ENCODE measurements at regions not wholly inside any gene's neighbourhood (a gene's known extent, or its start where the extent isn't known, plus 50 kb on each side); places are given as distances from the start of the nearest gene placed in this dataset.

DNA sequence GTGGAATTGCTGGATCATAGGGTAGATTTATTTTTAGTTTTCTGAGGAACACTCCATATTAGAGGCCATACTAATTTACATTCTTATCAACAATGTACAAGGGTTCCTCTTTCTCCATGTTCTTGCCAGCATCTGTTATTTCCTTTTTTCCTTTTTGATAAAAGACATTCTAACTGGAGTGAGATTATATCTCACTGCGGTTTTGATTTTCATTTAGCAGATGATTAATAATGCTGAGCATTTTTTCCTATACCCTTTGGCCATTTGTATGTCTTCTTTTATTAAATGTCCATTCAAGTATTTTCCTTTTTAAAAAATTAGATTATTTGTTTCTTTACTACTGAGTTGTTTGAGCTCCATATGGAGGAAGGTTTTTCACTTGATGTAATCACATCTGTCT is 1189.5 kb downstream of the ZPLD1 start:
- H3T11ph ChIP-seq (ENCODE audit: low read length): no peak overlapping the region
- no peak overlapping the region for H4K91ac ChIP-seq (ENCODE audit: insufficient read length, low read depth, low read length)
- no peak overlapping the region for H3K9ac ChIP-seq (ENCODE audit: extremely low read depth, insufficient read length, low read length)
- no peak overlapping the region for H4K8ac ChIP-seq (replicated peaks; ENCODE audit: insufficient read length, low read depth, low read length)
- Mint-ChIP-seq H3K27ac (no peak overlapping the region), H3K36me3 (ENCODE audit: insufficient read depth in 1 of 3, low read depth in 3 of 3) (peaks cover 0 to 16% (median 6%) of the 10 kb centered on the region in 3 experiments; a peak in 4 of 7 replicates), H3K4me3 (no peak overlapping the region), H3K27me3 (ENCODE audit: low read depth) (no peaks in the 10 kb centered on the region), H3K9me3 (peaks cover 11 to 20% of the 10 kb centered on the region in 2 experiments; a peak in 4 of 5 replicates), H3K4me1 (peaks cover 2 to 7% of the 10 kb centered on the region in 2 experiments; a peak in 3 of 4 replicates)
- H2BK120ac ChIP-seq (ENCODE audit: low read depth, low read length, poor library complexity, severe bottlenecking): no peak overlapping the region
- H2BK20ac ChIP-seq (ENCODE audit: low read depth, low read length, poor library complexity, severe bottlenecking): no peak overlapping the region
- H3K18ac ChIP-seq (ENCODE audit: insufficient read length, low read depth, low read length): no peak overlapping the region
- H4K5ac ChIP-seq (ENCODE audit: insufficient read length, low read depth, low read length): no peak overlapping the region
- H2BK12ac ChIP-seq (ENCODE audit: insufficient read length, low read depth, low read length): no peak overlapping the region
- no peak overlapping the region for H2BK15ac ChIP-seq (ENCODE audit: low read depth, low read length)
- no peak overlapping the region for H3K56ac ChIP-seq (ENCODE audit: insufficient read length, low read depth, low read length)
- DNase-seq: no peak
- no peaks in the 10 kb centered on the region for H4K20me1 ChIP-seq (ENCODE audit: control insufficient read depth, insufficient read depth, insufficient read length)
- no peak overlapping the region for H3K23ac ChIP-seq (ENCODE audit: insufficient read length, low read depth, low read length)
- H2AK5ac ChIP-seq (ENCODE audit: insufficient read length, low read length): no peak overlapping the region
- no peak overlapping the region for H3K14ac ChIP-seq (ENCODE audit: insufficient read depth, low read length)
- no peaks in the 10 kb centered on the region for H3K9me3 ChIP-seq (ENCODE audit: control insufficient read depth, low read depth, low read length)
- no peak overlapping the region for H3K27ac ChIP-seq (ENCODE audit: insufficient read length, low read depth, low read length)
- no peak overlapping the region for H2AFZ ChIP-seq (ENCODE audit: low read length)
- H3K79me1 ChIP-seq (ENCODE audit: insufficient read depth, low read depth, low read length, poor library complexity, severe bottlenecking): no peaks in the 10 kb centered on the region
- WGBS (ENCODE audit: extremely low coverage, insufficient read length, low lambda C conversion rate): no CpG with 5 or more reads among the region's 1 CpG
- H3K4me2 ChIP-seq (ENCODE audit: insufficient read depth, insufficient read length, low read length): no peak overlapping the region
- no peak overlapping the region for H2BK5ac ChIP-seq (ENCODE audit: insufficient read length, low read length)
- H3K79me2 ChIP-seq (ENCODE audit: insufficient read depth, low read length): no peaks in the 10 kb centered on the region
- H3K27me3 ChIP-seq (ENCODE audit: insufficient read depth, low read length): no peaks in the 10 kb centered on the region
- H3K4ac ChIP-seq (ENCODE audit: low read depth, low read length): no peak overlapping the region
- H3K23me2 ChIP-seq (ENCODE audit: insufficient read length, low read depth, low read length, poor library complexity, severe bottlenecking): no peaks in the 10 kb centered on the region
- TF ChIP-seq, protein P1, sequence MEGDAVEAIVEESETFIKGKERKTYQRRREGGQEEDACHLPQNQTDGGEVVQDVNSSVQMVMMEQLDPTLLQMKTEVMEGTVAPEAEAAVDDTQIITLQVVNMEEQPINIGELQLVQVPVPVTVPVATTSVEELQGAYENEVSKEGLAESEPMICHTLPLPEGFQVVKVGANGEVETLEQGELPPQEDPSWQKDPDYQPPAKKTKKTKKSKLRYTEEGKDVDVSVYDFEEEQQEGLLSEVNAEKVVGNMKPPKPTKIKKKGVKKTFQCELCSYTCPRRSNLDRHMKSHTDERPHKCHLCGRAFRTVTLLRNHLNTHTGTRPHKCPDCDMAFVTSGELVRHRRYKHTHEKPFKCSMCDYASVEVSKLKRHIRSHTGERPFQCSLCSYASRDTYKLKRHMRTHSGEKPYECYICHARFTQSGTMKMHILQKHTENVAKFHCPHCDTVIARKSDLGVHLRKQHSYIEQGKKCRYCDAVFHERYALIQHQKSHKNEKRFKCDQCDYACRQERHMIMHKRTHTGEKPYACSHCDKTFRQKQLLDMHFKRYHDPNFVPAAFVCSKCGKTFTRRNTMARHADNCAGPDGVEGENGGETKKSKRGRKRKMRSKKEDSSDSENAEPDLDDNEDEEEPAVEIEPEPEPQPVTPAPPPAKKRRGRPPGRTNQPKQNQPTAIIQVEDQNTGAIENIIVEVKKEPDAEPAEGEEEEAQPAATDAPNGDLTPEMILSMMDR (conservative IDR thresholded peaks at IDR 0.05): no peak
- H3K4me1 ChIP-seq (ENCODE audit: insufficient read depth, low read length): no peaks in the 10 kb centered on the region
